Suppressor macrophage treated with lipopolysaccharide for 1 hour (primary cell): ENCODE measurements at regions not wholly inside any gene's neighbourhood (a gene's known extent, or its start where the extent isn't known, plus 50 kb on each side); places are given as distances from the start of the nearest gene placed in this dataset.

Source experiments
- DNase-seq, 3 donors: peaks; one replicate each; pipeline ENCODE4 v3.0.0-alpha.2; 2020 to 2022

GRCh38 chr10:16367621-16368292, 69.1 kb upstream of the PTER start:
- no peak for DNase-seq

- no peak for DNase-seq
Observed at GRCh38 chr10:16381083-16381482, 55.7 kb upstream of the PTER start.

GRCh38 chr10:16384021-16384420, 52.8 kb upstream of the PTER start:
- DNase-seq = no peak

DNA sequence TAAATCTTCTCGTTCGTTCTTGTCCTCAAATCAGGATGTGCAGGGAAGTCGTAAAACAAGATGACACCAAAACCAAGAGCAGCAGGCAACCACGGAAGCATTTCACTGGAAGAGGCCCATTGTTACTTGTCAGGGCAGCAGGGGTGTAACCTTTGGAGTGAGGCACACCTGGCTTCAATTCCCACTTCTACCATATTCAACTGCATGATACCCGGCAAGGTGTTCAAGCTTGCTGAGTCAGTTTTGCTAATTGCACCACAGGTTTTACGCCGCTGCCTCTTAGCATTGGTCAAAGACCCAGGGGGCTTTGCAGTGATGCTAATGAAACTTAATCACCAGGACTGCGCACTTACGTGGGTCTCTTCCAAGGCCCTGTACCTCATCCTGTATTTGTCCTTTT, 50.0 kb upstream of the PTER start:
- no peak for DNase-seq
